HUES6 (cell line): ENCODE measurements at regions not wholly inside any gene's neighbourhood (a gene's known extent, or its start where the extent isn't known, plus 50 kb on each side); places are given as distances from the start of the nearest gene placed in this dataset.

ENCODE experiments used
- H3K27ac ChIP-seq: 2 replicates; pipeline ENCODE4 v1.7.0; 2013; ENCODE audit warnings: low read depth, mild to moderate bottlenecking, low read length, inconsistent platforms
- H3K27me3 ChIP-seq: 2 replicates; pipeline ENCODE4 v1.6.1; 2013; ENCODE audit warnings: low read length; ENCODE audit not compliant: control insufficient read depth, insufficient read depth
- H3K36me3 ChIP-seq: 2 replicates; pipeline ENCODE4 v1.6.1; 2013; ENCODE audit warnings: low read length; ENCODE audit not compliant: control insufficient read depth, insufficient read depth
- H3K4me1 ChIP-seq: 2 replicates; pipeline ENCODE4 v1.6.1; 2013; ENCODE audit warnings: low read length; ENCODE audit not compliant: control insufficient read depth, insufficient read depth
- H3K4me3 ChIP-seq: 2 replicates; pipeline ENCODE4 v1.5.1; 2013; ENCODE audit warnings: low read depth, low read length
- H3K9ac ChIP-seq: one replicate; pipeline ENCODE4 v1.6.1; 2013; ENCODE audit warnings: mild to moderate bottlenecking, low read length
- H3K9me3 ChIP-seq: 2 replicates; pipeline ENCODE4 v1.6.1; 2013; ENCODE audit warnings: low read depth, low read length; ENCODE audit not compliant: control insufficient read depth, insufficient read depth

DNA sequence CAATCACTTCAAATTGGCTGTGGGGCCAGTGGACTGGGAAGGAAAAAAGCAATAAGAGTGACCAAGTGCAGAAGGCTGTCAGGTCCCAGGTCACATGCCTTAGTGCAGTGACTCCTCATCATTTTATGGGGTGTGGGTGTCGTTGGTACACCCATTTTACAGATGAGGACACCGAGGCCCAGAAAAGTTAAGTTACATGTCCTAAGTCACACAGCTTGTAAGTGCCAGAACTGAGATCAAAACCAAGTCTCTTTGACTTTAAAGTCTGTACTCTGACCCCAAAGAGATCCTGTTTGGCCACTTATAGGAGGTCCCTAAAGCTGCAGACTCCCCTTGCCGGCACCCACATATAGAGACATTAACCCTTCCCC lies 63.0 kb upstream of the POLG start:
- Histone ChIP-seq H3K27me3 (peaks cover 99% of the 10 kb centered on the region), H3K27ac (no peak overlapping the region), H3K4me1 (peaks cover 15% of the 10 kb centered on the region), H3K9ac (no peak overlapping the region), H3K9me3 (no peaks in the 10 kb centered on the region), H3K36me3 (no peaks in the 10 kb centered on the region), H3K4me3 (no peak overlapping the region)

DNA sequence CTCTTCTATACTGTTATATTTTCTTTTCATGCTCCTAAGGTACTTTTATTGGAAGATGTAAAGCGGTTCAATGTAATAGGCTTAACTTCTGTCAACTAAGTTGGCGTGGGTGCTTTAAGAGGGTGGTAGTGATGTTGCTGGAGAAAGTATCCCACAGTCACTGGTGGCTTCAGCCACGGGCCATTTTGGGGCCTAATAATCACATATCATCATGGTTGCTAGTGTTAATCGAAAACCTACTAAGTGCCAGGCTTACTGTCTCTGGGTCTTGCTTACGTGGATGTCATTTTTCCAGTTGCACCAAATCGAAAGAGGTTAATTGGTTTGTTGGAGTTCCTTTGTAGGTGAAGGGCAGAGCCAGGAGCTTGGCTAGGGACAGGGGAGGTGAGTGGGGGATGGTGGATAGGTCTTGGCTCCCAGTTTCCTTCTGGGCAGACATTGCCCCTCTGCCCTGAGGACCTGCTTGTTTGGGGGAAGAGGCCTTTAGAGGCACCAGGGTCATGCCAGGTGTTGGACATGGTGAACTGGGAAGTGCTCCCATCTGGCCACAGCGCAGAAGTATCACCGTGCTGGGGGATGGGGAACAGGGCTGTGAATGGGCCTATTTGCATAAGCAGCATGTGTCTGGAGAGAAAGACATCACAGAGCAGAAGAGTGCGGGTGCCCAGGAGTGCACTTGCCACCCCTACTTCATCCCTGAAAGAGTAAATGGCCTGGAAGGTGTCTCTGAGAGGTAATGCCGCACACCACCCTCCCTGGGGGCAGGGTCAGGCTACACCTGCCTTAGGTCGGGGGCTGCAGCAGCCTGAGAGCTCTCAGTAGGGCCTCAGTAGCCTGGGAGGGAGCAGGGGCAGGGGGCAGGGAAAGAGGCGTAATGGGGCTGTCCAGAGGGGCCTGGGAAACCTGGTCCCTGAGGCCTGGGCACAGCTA lies 62.4 kb upstream of the POLG start:
- Histone ChIP-seq H3K9me3 (no peaks in the 10 kb centered on the region), H3K36me3 (no peaks in the 10 kb centered on the region), H3K9ac (no peak overlapping the region), H3K4me3 (0 out of 2 replicates have a peak overlapping the region, but pooled peaks have one; percentile 0), H3K4me1 (peaks cover 15% of the 10 kb centered on the region), H3K27ac (no peak overlapping the region), H3K27me3 (peaks cover 99% of the 10 kb centered on the region)

DNA sequence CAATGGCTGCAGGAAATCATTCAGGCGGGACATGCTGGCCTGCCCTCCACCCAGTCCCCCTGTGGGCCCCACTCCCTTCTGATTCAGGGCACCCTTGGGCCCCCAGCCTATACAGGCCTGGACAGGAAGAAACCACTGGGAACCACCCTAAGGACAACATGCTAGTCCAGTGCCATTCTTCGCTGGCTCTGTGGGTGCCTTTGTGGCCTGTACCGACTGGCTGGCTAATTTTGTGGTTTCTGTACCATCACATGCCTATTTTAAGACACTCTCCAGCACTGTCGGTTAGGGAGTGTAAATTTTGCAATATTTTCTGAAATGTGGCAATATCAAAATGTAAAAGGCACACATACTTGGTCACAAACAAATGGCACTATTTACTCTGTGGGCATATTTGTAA lies 61.4 kb upstream of the POLG start:
- Histone ChIP-seq H3K4me1 (peaks cover 15% of the 10 kb centered on the region), H3K27me3 (peaks cover 99% of the 10 kb centered on the region), H3K36me3 (no peaks in the 10 kb centered on the region), H3K27ac (no peak overlapping the region), H3K4me3 (no peak overlapping the region), H3K9ac (no peak overlapping the region), H3K9me3 (no peaks in the 10 kb centered on the region)

DNA sequence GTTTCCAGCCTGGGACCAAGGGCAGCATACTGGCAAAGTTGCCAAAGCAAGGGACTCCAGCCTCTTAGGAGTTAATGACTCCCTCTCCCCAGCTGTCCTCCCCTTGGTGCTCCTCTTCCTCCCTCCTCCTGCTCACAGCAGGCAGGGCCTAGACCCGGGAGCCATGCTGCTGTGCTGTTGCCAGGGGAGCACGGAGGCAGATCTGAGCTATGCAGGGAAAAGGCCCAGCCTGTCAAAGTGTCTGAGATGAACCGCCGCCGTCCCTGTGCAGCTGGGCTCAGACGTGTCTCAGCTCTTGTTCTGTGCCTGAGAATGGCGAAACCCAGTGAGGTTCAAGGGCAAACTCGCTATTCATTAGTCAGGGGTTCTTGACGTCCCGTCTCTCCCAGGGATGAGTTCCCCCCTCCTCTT lies 60.8 kb upstream of the POLG start:
- Histone ChIP-seq H3K27ac (no peak overlapping the region), H3K9me3 (no peaks in the 10 kb centered on the region), H3K4me3 (no peak overlapping the region), H3K36me3 (no peaks in the 10 kb centered on the region), H3K27me3 (peaks cover 99% of the 10 kb centered on the region), H3K4me1 (peaks cover 11% of the 10 kb centered on the region), H3K9ac (no peak overlapping the region)

DNA sequence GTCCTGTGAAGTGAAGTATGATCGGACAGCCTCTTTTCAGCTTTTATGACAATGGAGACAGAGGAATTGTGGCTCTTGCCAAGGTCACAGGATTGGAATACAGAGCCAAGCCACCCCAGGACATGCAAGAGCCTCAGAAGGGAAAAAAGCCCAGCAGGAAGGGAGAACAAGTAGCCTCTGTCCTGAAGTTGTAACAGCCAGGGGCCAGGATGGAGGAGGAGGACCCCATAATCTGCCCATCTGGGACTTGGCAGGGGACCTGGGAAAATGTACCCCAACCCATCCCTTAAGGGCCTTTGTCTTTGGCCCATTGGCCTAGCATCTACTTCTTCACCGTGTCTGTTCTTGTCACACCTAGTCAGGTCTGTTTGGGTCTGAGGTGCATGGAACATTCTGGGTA lies 60.4 kb upstream of the POLG start:
- no peak overlapping the region for H3K4me3 ChIP-seq
- no peak overlapping the region for H3K27ac ChIP-seq
- no peak overlapping the region for H3K9ac ChIP-seq
- peaks cover 99% of the 10 kb centered on the region for H3K27me3 ChIP-seq
- H3K4me1 ChIP-seq = peaks cover 13% of the 10 kb centered on the region
- no peaks in the 10 kb centered on the region for H3K9me3 ChIP-seq
- no peaks in the 10 kb centered on the region for H3K36me3 ChIP-seq

- Histone ChIP-seq H3K27me3 (peaks cover 100% of the 10 kb centered on the region), H3K4me3 (no peak overlapping the region), H3K9me3 (no peaks in the 10 kb centered on the region), H3K27ac (no peak overlapping the region), H3K4me1 (peaks cover 20% of the 10 kb centered on the region), H3K9ac (no peak overlapping the region), H3K36me3 (no peaks in the 10 kb centered on the region)
Observed at GRCh38 chr15:89393056-89393455, 58.4 kb upstream of the POLG start.

- Histone ChIP-seq H3K4me3 (no peak overlapping the region), H3K27ac (no peak overlapping the region), H3K27me3 (peaks cover 100% of the 10 kb centered on the region), H3K36me3 (no peaks in the 10 kb centered on the region), H3K4me1 (peaks cover 11% of the 10 kb centered on the region), H3K9ac (no peak overlapping the region), H3K9me3 (no peaks in the 10 kb centered on the region)
Observed at GRCh38 chr15:89391685-89392257, 57.1 kb upstream of the POLG start.

- Histone ChIP-seq H3K9me3 (no peaks in the 10 kb centered on the region), H3K4me1 (peaks cover 10% of the 10 kb centered on the region), H3K36me3 (no peaks in the 10 kb centered on the region), H3K27ac (no peak overlapping the region), H3K27me3 (peaks cover 97% of the 10 kb centered on the region), H3K9ac (no peak overlapping the region), H3K4me3 (no peak overlapping the region)
Observed at GRCh38 chr15:89389841-89390603, 55.4 kb upstream of the POLG start.

DNA sequence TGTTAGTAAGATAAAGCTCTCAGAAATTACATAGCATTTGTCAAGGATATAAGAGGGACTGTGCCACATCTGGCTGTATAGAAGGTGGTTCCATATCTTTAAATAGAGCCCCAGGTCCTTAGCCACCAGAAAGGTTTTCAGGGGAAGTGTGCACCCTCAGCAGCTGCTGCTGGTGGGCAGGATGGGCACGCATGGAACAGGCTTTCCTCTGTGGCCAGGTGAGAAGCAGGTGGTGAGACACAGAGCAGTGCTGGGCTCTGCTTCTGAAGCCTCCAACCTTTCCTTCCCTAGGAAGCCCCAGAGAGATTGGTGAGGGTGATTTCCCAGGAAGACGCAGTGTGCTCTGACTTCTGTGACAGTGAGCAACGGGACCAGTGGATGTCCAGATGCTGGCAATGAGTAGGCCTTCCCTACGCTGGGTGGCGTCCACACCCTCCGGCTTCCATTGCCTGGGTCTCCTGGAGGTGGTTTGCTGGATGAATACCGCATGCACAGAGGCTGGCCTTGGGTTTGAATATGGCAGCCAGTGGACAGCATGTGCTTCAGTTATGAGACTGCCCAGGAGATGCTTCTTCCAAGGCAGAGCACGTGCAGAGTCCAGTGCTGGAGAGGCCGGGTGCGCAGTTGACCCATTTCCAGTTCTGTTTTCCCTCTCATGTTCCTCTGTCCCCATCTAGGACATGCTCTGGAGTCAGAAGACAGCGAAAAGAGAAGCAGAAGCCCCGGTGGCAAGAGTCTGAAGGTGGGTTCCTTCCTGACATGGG lies 52.7 kb upstream of the POLG start:
- H3K36me3 ChIP-seq = no peaks in the 10 kb centered on the region
- peaks cover 97% of the 10 kb centered on the region for H3K27me3 ChIP-seq
- no peak overlapping the region for H3K27ac ChIP-seq
- H3K9me3 ChIP-seq = no peaks in the 10 kb centered on the region
- H3K9ac ChIP-seq = no peak overlapping the region
- H3K4me1 ChIP-seq = peaks cover 20% of the 10 kb centered on the region
- H3K4me3 ChIP-seq = no peak overlapping the region

DNA sequence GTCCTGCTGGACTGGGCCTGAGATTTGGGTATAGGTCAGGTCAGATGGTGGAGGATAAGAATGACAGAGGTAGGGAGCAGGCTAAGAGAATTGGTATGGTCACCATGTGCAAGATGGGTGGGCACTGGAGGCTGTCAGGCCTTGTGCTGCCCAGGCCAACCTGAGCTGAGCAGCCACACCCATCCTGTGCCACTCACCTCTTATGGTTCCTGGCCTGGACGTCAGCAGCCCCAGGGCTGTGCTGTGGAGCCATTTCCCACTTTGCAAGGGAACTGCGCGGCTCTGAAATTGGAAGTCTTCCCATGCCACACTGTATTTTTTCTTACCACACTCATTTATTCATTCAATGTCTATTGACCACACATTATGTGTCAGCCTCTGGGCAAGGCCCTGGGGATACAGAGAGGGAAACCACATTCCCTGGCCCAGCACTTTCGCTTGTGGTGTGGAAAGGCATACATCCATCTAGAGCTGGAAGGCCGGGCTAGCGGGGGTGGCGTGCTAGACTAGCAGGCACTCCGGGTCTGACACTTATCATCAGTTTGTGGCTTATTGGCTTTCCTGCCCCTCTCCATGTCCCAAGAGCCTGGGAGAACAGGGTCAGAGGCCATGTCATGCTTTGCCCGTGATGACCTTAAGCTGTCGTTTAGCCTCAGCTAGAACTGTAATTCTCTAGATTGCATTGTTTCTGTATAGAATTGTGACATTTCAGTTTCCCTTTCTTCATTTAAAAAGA lies 51.1 kb upstream of the POLG start:
- no peaks in the 10 kb centered on the region for H3K36me3 ChIP-seq
- H3K4me1 ChIP-seq = peaks cover 20% of the 10 kb centered on the region
- no peaks in the 10 kb centered on the region for H3K9me3 ChIP-seq
- no peak overlapping the region for H3K9ac ChIP-seq
- no peak overlapping the region for H3K4me3 ChIP-seq
- H3K27me3 ChIP-seq = peaks cover 97% of the 10 kb centered on the region
- H3K27ac ChIP-seq = no peak overlapping the region
